HepG2 (cell line): ENCODE measurements at regions not wholly inside any gene's neighbourhood (a gene's known extent, or its start where the extent isn't known, plus 50 kb on each side); places are given as distances from the start of the nearest gene placed in this dataset.

Experiments
- ATAC-seq: fragments of 200-7000 bp; cut with Tn5 transposase; 3 replicates; pipeline ENCODE4 v1.9.1; 2020; ENCODE audit warnings: mild to moderate bottlenecking, moderate library complexity
- BruUV-seq: library from RNA; stranded (reverse); fragments of 400-500 nt; replicated peaks from 2 replicates; lab custom pipeline; 2021; lab: Mats Ljungman, UMichigan
- CTCF ChIA-PET: fragments of 300-600 bp; formaldehyde crosslinking; extraction: SDS; loops from one replicate; lab custom pipeline; 2021; ENCODE audit warnings: low total read pairs, inconsistent platforms, low intra/inter-chr PET ratio; lab: Yijun Ruan, JAX
- POLR2A ChIA-PET: fragments of 350-600 bp; sonication (Branson Sonifier 250); formaldehyde crosslinking; loops from one replicate; lab custom pipeline; 2020; ENCODE audit warnings: antibody characterized with exemption, inconsistent platforms; lab: Yijun Ruan, JAX
- DNase-seq: peaks from one replicate; pipeline ENCODE4 v3.0.0-alpha.2; 2015; ENCODE audit warnings: low spot score
- FAIRE-seq: peaks from 3 replicates; lab custom pipeline; 2011; peaks lifted over from hg19 to GRCh38; lab: Jason Lieb, UNC
- H2AFZ ChIP-seq: one replicate; pipeline ENCODE4 v1.6.1; 2011; ENCODE audit warnings: low read length, inconsistent platforms
- H3K27ac ChIP-seq: fragments of 300-600 bp; 3 replicates; pipeline ENCODE4 v1.8.0; 2011; ENCODE audit warnings: mixed run types, mild to moderate bottlenecking, mixed read lengths, low read length, inconsistent platforms; ENCODE audit not compliant: insufficient read depth; ENCODE audit errors: extremely low read length
- H3K27me3 ChIP-seq, 2 experiments: fragments of 200-600 bp in 1 of 2; 2 replicates in 1 of 2; 3 replicates in 1 of 2; pipeline versions ENCODE4 v1.6.0 to v1.8.0; 2011; ENCODE audit warnings: low read length in 2 of 2, mild to moderate bottlenecking in 2 of 2, moderate library complexity in 2 of 2, inconsistent platforms in 1 of 2; ENCODE audit not compliant: insufficient read depth in 2 of 2, control insufficient read depth in 1 of 2
- H3K36me3 ChIP-seq, 2 experiments: fragments of 200-600 bp in 1 of 2; replicated peaks in 1 of 2; 2 replicates in 1 of 2; 3 replicates in 1 of 2; pipeline versions ENCODE4 v1.5.1 to v1.8.0; 2011; ENCODE audit warnings: low read length in 2 of 2, inconsistent platforms in 1 of 2; ENCODE audit not compliant: insufficient read depth in 2 of 2, control insufficient read depth in 1 of 2
- H3K4me1 ChIP-seq: 2 replicates; pipeline ENCODE4 v1.5.1; 2012; ENCODE audit warnings: low read length, inconsistent platforms; ENCODE audit not compliant: insufficient read depth
- H3K4me2 ChIP-seq: 2 replicates; pipeline ENCODE4 v1.6.0; 2011; ENCODE audit warnings: low read depth, low read length, inconsistent platforms
- H3K4me3 ChIP-seq, 3 experiments: fragments of 200-600 bp in 1 of 3; sonication (generic), shearing (Covaris generic) in 1 of 3; replicated peaks in 1 of 3; 2 replicates each; pipeline ENCODE4 v1.5.1; 2011 to 2016; ENCODE audit warnings: low read length in 3 of 3, inconsistent platforms in 2 of 3, low read depth in 2 of 3, mild to moderate bottlenecking in 2 of 3, control low read depth in 1 of 3, mixed read lengths in 1 of 3; ENCODE audit not compliant: insufficient read depth in 1 of 3
- H3K79me2 ChIP-seq: one replicate; pipeline ENCODE4 v1.6.1; 2011; ENCODE audit warnings: low read length, inconsistent platforms; ENCODE audit not compliant: insufficient read depth
- H3K9ac ChIP-seq: 2 replicates; pipeline ENCODE4 v1.6.0; 2011; ENCODE audit warnings: mild to moderate bottlenecking, low read depth, low read length, inconsistent platforms; ENCODE audit not compliant: insufficient read depth
- H3K9me3 ChIP-seq: 2 replicates; pipeline ENCODE4 v1.5.1; 2012; ENCODE audit warnings: mild to moderate bottlenecking, low read length
- H4K20me1 ChIP-seq: 2 replicates; pipeline ENCODE4 v1.6.0; 2011; ENCODE audit warnings: inconsistent platforms, mild to moderate bottlenecking, low read length, moderate library complexity; ENCODE audit not compliant: insufficient read depth
- HOMEZ ChIP-seq: IDR thresholded peaks from 2 replicates; pipeline ENCODE4 v1.6.1; 2016; ENCODE audit warnings: low read depth
- JARID2 ChIP-seq: sonication (generic); formaldehyde crosslinking; IDR thresholded peaks from 2 replicates; pipeline ENCODE4 v1.8.1; 2023; ENCODE audit warnings: missing genetic modification reagents, inconsistent platforms; ENCODE audit not compliant: insufficient replicate concordance
- KDM5B ChIP-seq: sonication (generic); formaldehyde crosslinking; IDR thresholded peaks from 2 replicates; pipeline ENCODE4 v1.4.0; 2020; ENCODE audit warnings: missing genetic modification reagents, mild to moderate bottlenecking, borderline replicate concordance
- NFYC ChIP-seq: IDR thresholded peaks from 2 replicates; pipeline ENCODE4 v1.6.1; 2016; ENCODE audit warnings: missing genetic modification reagents, missing compliant biosample characterization
- RCOR2 ChIP-seq: IDR thresholded peaks from 2 replicates; pipeline ENCODE4 v1.6.1; 2016; ENCODE audit warnings: missing biosample characterization, missing genetic modification reagents
- SAFB2 ChIP-seq: sonication (generic); formaldehyde crosslinking; IDR thresholded peaks from 2 replicates; pipeline ENCODE4 v1.5.1; 2020; ENCODE audit warnings: missing genetic modification reagents, low read depth, mild to moderate bottlenecking, borderline replicate concordance
- ZBTB4 ChIP-seq: sonication (generic); formaldehyde crosslinking; IDR thresholded peaks from 2 replicates; pipeline ENCODE4 v1.4.0; 2020; ENCODE audit warnings: missing genetic modification reagents, mild to moderate bottlenecking, borderline replicate concordance
- ZNF276 ChIP-seq: sonication (generic); formaldehyde crosslinking; IDR thresholded peaks from 2 replicates; pipeline ENCODE4 v1.4.0; 2020; ENCODE audit warnings: mild to moderate bottlenecking, low read depth, missing genetic modification reagents
- ZNF572 ChIP-seq: sonication (generic); formaldehyde crosslinking; IDR thresholded peaks from 2 replicates; pipeline ENCODE4 v1.5.1; 2020; ENCODE audit warnings: mild to moderate bottlenecking, missing genetic modification reagents
- ZSCAN9 ChIP-seq: IDR thresholded peaks from 2 replicates; pipeline ENCODE4 v1.6.1; 2016; ENCODE audit warnings: borderline replicate concordance
- whole genome bisulfite sequencing: methylation state at CpG from one replicate; pipeline ENCODE4 v1.1.6; 2017; ENCODE audit warnings: low lambda C conversion rate; 5-methylcytosine and 5-hydroxymethylcytosine counted together
- in situ Hi-C: cut with HindIII; loops from 2 replicates; pipeline ENCODE4 v1.10.0; 2017; ENCODE audit warnings: low pct_unique_long_range_greater_than_20kb; ENCODE audit not compliant: extremely low pct_ligation_motif_present
- intact Hi-C: fragments of 100-400 bp; cut with micrococcal nuclease; formaldehyde crosslinking; loops from one replicate; pipeline ENCODE4 v1.10.0; 2022; ENCODE audit not compliant: unreplicated experiment

- intact Hi-C loops = no loop called here
- FAIRE-seq = no peak
Observed at GRCh38 chr3:150333477-150333876, 74.6 kb upstream of the TSC22D2 start.

More at GRCh38 chr3:150333477-150333876, 74.6 kb upstream of the TSC22D2 start:
- no peaks in the 10 kb centered on the region for H3K9me3 ChIP-seq
- ChIA-PET CTCF (no interaction called here), POLR2A (no interaction called here)
- TF ChIP-seq ZNF276 (no peak), HOMEZ (no peak), ZSCAN9 (CRISPR knock-in tag) (no peak), ZBTB4 (CRISPR knock-in tag) (no peak), RCOR2 (CRISPR knock-in tag) (no peak), KDM5B (CRISPR knock-in tag) (no peak), NFYC (CRISPR knock-in tag) (no peak), SAFB2 (CRISPR knock-in tag) (no peak), ZNF572 (CRISPR knock-in tag) (no peak), JARID2 (CRISPR knock-in tag) (no peak)
- WGBS = 43% methylated on average over 1 of the region's 1 CpG
- no peak overlapping the region for H3K9ac ChIP-seq
- H3K36me3 ChIP-seq = no peaks in the 10 kb centered on the region
- no peak overlapping the region for H3K4me3 ChIP-seq
- peaks cover 0 to 5% of the 10 kb centered on the region in 2 experiments; a peak in 1 of 5 replicates for H3K27me3 ChIP-seq
- ATAC-seq = no peak
- DNase-seq = no peak
- no TSS peak for BruUV-seq
- H2AFZ ChIP-seq = no peak overlapping the region
- no peaks in the 10 kb centered on the region for H3K4me1 ChIP-seq
- H3K4me2 ChIP-seq = no peak overlapping the region
- H3K79me2 ChIP-seq = no peaks in the 10 kb centered on the region
- no peak overlapping the region for H3K27ac ChIP-seq
- no peaks in the 10 kb centered on the region for H4K20me1 ChIP-seq
- in situ Hi-C loops = no loop called here
